Loucy (cell line): ENCODE measurements at regions not wholly inside any gene's neighbourhood (a gene's known extent, or its start where the extent isn't known, plus 50 kb on each side); places are given as distances from the start of the nearest gene placed in this dataset.

Experiments used
- H2AFZ ChIP-seq: fragments of 200-600 bp; sonication (generic); 2 replicates; pipeline ENCODE4 v1.6.0; 2016; ENCODE audit warnings: antibody characterized with exemption, mild to moderate bottlenecking, low read length, moderate library complexity
- H3F3A ChIP-seq: fragments of 200-600 bp; 2 replicates; pipeline ENCODE4 v1.6.0; 2016; ENCODE audit warnings: antibody characterized with exemption, low read depth, mild to moderate bottlenecking
- H3K27me3 ChIP-seq: fragments of 200-600 bp; sonication (generic); 2 replicates; pipeline ENCODE4 v1.6.1; 2014; ENCODE audit warnings: low read length, mild to moderate bottlenecking; ENCODE audit not compliant: insufficient read depth, poor library complexity, severe bottlenecking
- H3K36me3 ChIP-seq: fragments of 200-600 bp; sonication (generic); 2 replicates; pipeline ENCODE4 v1.6.1; 2016; ENCODE audit warnings: low read length; ENCODE audit not compliant: insufficient read depth
- H3K4me1 ChIP-seq: fragments of 200-600 bp; sonication (generic); 2 replicates; pipeline ENCODE4 v1.5.1; 2014; ENCODE audit warnings: low read length, mild to moderate bottlenecking; ENCODE audit not compliant: insufficient read depth, poor library complexity, severe bottlenecking
- H3K4me2 ChIP-seq: fragments of 200-600 bp; sonication (generic); 2 replicates; pipeline ENCODE4 v1.6.0; 2014; ENCODE audit warnings: antibody characterized with exemption, low read length, low read depth, mild to moderate bottlenecking; ENCODE audit not compliant: poor library complexity, severe bottlenecking
- H3K4me3 ChIP-seq: fragments of 200-600 bp; sonication (generic); 2 replicates; pipeline ENCODE4 v1.5.1; 2014; ENCODE audit warnings: low read length, mild to moderate bottlenecking, mixed read lengths; ENCODE audit not compliant: poor library complexity, severe bottlenecking
- H3K79me2 ChIP-seq: fragments of 200-600 bp; sonication (generic); 2 replicates; pipeline ENCODE4 v1.6.1; 2014; ENCODE audit warnings: low read length; ENCODE audit not compliant: insufficient read depth
- H3K9ac ChIP-seq: fragments of 200-600 bp; sonication (generic); 2 replicates; pipeline ENCODE4 v1.6.0; 2014; ENCODE audit warnings: mild to moderate bottlenecking, low read depth, low read length, moderate library complexity; ENCODE audit not compliant: poor library complexity, severe bottlenecking
- H3K9me2 ChIP-seq: fragments of 200-600 bp; sonication (generic); replicated peaks from 2 replicates; pipeline ENCODE4 v1.6.1; 2016; ENCODE audit warnings: low read depth, low read length, mixed read lengths
- H3K9me3 ChIP-seq: fragments of 200-600 bp; sonication (generic); 2 replicates; pipeline ENCODE4 v1.6.1; 2014; ENCODE audit warnings: mild to moderate bottlenecking, antibody characterized with exemption, low read length, low read depth; ENCODE audit not compliant: insufficient read depth
- H4K20me1 ChIP-seq: fragments of 200-600 bp; sonication (generic); 2 replicates; pipeline ENCODE4 v1.6.0; 2014; ENCODE audit warnings: antibody characterized with exemption, low read length, mild to moderate bottlenecking; ENCODE audit not compliant: insufficient read depth, poor library complexity, severe bottlenecking
- CTCF ChIP-seq: fragments of 200-600 bp; sonication (generic); conservative IDR thresholded peaks from 2 replicates; pipeline ENCODE4 v1.5.1; 2014; ENCODE audit warnings: mild to moderate bottlenecking, antibody characterized with exemption, low read length
- EZH2phosphoT487 ChIP-seq: fragments of 200-600 bp; IDR thresholded peaks from 2 replicates; pipeline ENCODE4 v1.6.1; 2018; ENCODE audit warnings: antibody characterized with exemption, mild to moderate bottlenecking, moderate library complexity, borderline replicate concordance

GRCh38 chr9:12954441-12954840 is 179.6 kb downstream of the LURAP1L start:
- Histone ChIP-seq H4K20me1 (no peaks in the 10 kb centered on the region), H3K9ac (no peak overlapping the region), H3K4me1 (no peaks in the 10 kb centered on the region), H3K9me3 (0 out of 2 replicates have a peak, but pooled peaks cover 5% of the 10 kb centered on the region), H3K4me3 (no peak overlapping the region), H3K79me2 (no peaks in the 10 kb centered on the region), H3K9me2 (no peaks in the 10 kb centered on the region), H3K27me3 (no peaks in the 10 kb centered on the region), H3K4me2 (no peak overlapping the region), H3K36me3 (no peaks in the 10 kb centered on the region), H2AFZ (no peak overlapping the region), H3F3A (no peaks in the 10 kb centered on the region)
- no peak for TF ChIP-seq EZH2phosphoT487
- TF ChIP-seq CTCF = no peak

GRCh38 chr9:12955510-12956163 is 180.8 kb downstream of the LURAP1L start:
- Histone ChIP-seq H3K4me3 (no peak overlapping the region), H4K20me1 (no peaks in the 10 kb centered on the region), H3K9me3 (0 out of 2 replicates have a peak, but pooled peaks cover 5% of the 10 kb centered on the region), H3K4me1 (no peaks in the 10 kb centered on the region), H2AFZ (no peak overlapping the region), H3K79me2 (no peaks in the 10 kb centered on the region), H3F3A (no peaks in the 10 kb centered on the region), H3K27me3 (no peaks in the 10 kb centered on the region), H3K9me2 (no peaks in the 10 kb centered on the region), H3K9ac (no peak overlapping the region), H3K4me2 (no peak overlapping the region), H3K36me3 (no peaks in the 10 kb centered on the region)
- TF ChIP-seq EZH2phosphoT487 = no peak
- TF ChIP-seq CTCF = no peak

GRCh38 chr9:12956261-12956660 is 181.4 kb downstream of the LURAP1L start:
- TF ChIP-seq CTCF (no peak), EZH2phosphoT487 (no peak)
- H4K20me1 ChIP-seq = no peaks in the 10 kb centered on the region
- H3F3A ChIP-seq = no peaks in the 10 kb centered on the region
- no peak overlapping the region for H2AFZ ChIP-seq
- no peak overlapping the region for H3K4me2 ChIP-seq
- H3K9ac ChIP-seq = no peak overlapping the region
- H3K9me3 ChIP-seq = 0 out of 2 replicates have a peak, but pooled peaks cover 5% of the 10 kb centered on the region
- H3K36me3 ChIP-seq = no peaks in the 10 kb centered on the region
- no peaks in the 10 kb centered on the region for H3K79me2 ChIP-seq
- no peaks in the 10 kb centered on the region for H3K4me1 ChIP-seq
- no peaks in the 10 kb centered on the region for H3K27me3 ChIP-seq
- H3K9me2 ChIP-seq = no peaks in the 10 kb centered on the region
- H3K4me3 ChIP-seq = no peak overlapping the region
